GM12891 (cell line): ENCODE measurements at regions not wholly inside any gene's neighbourhood (a gene's known extent, or its start where the extent isn't known, plus 50 kb on each side); places are given as distances from the start of the nearest gene placed in this dataset.

Experiments used
- DNase-seq: peaks from one replicate; pipeline ENCODE4 v3.0.0; 2011; ENCODE audit warnings: low spot score; ENCODE audit not compliant: insufficient read length
- FAIRE-seq: peaks from 2 replicates; lab custom pipeline; 2011; peaks lifted over from hg19 to GRCh38; lab: Jason Lieb, UNC
- PAX5 ChIP-seq: IDR thresholded peaks from 2 replicates; pipeline ENCODE4 v1.6.1; 2011; ENCODE audit warnings: low read length, moderate library complexity, mild to moderate bottlenecking; ENCODE audit not compliant: insufficient read depth, severe bottlenecking
- POLR2A ChIP-seq: IDR thresholded peaks from 2 replicates; pipeline ENCODE4 v1.6.1; 2011; ENCODE audit warnings: low read depth, low read length, control low read depth
- POLR2AphosphoS5 ChIP-seq: IDR thresholded peaks from 2 replicates; pipeline ENCODE4 v1.6.1; 2011; ENCODE audit warnings: low read depth, low read length, control low read depth
- POU2F2 ChIP-seq: IDR thresholded peaks from 2 replicates; pipeline ENCODE4 v1.6.1; 2011; ENCODE audit warnings: low read depth, mild to moderate bottlenecking, control low read depth, low read length, moderate library complexity
- SPI1 ChIP-seq: IDR thresholded peaks from 2 replicates; pipeline ENCODE4 v1.6.1; 2011; ENCODE audit warnings: low read depth, low read length, control low read depth
- TAF1 ChIP-seq: IDR thresholded peaks from 2 replicates; pipeline ENCODE4 v1.6.1; 2011; ENCODE audit warnings: low read depth, low read length, control low read depth

DNA sequence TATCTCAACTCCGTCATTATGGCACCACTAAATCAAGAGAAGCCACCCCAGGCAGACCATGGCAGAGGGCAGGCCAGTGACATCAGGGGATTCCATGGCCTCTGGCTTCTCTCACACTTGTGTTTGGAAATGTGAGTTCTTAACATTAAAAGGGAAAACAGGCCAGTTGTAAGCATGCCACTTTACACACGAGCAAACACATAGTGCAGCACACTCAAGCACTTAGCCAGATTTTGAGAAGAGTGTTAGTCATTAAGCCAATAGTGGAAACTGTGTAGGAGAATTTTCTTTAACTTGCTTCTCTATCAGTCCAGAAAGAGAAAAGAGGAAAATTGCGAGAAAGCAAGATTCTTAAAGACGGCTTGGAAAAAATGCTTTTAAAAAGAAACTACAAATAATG is 401.5 kb downstream of the TDRD3 start:
- FAIRE-seq (no peak), DNase-seq (no peak)
- TF ChIP-seq TAF1 (no peak), PAX5 (no peak), SPI1 (no peak), POU2F2 (no peak), POLR2A (no peak), POLR2AphosphoS5 (no peak)

DNA sequence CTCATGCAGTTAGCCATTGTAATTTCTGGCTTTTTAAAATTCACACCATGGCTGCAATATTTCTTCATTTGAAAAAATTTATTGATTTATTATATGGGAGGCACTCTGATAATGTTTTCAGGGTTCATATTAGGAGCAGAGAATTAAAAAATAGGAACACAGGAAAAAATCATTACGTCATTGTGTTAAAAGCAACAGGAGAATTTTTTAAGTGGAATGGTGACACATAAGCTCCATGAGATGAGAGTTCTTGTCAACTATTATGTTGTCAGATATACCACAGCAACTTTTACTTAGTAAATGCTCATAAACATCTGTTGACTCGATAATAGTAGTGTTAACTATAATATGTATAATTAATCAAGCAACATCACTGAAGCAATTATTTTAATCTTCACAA is 400.1 kb downstream of the TDRD3 start:
- DNase-seq, result no peak
- TF ChIP-seq POLR2A (no peak), POU2F2 (no peak), TAF1 (no peak), PAX5 (no peak), POLR2AphosphoS5 (no peak)
- FAIRE-seq, result no peak

GRCh38 chr13:60794751-60795150 is 397.7 kb downstream of the TDRD3 start:
- TF ChIP-seq POLR2A (no peak), PAX5 (no peak), POU2F2 (no peak), TAF1 (no peak), POLR2AphosphoS5 (no peak), SPI1 (no peak)
- DNase-seq, result no peak
- FAIRE-seq, result no peak

- no peak for TF ChIP-seq POLR2A
- DNase-seq (no peak), FAIRE-seq (no peak)
Measured at GRCh38 chr13:60790620-60791019, 393.6 kb downstream of the TDRD3 start.

GRCh38 chr13:60788156-60788829 is 391.3 kb downstream of the TDRD3 start:
- no peak for DNase-seq
- FAIRE-seq, result no peak
- TF ChIP-seq PAX5, result no peak
- no peak for TF ChIP-seq SPI1
- TF ChIP-seq TAF1, result no peak
- no peak for TF ChIP-seq POU2F2
- no peak for TF ChIP-seq POLR2AphosphoS5
- no peak for TF ChIP-seq POLR2A

DNA sequence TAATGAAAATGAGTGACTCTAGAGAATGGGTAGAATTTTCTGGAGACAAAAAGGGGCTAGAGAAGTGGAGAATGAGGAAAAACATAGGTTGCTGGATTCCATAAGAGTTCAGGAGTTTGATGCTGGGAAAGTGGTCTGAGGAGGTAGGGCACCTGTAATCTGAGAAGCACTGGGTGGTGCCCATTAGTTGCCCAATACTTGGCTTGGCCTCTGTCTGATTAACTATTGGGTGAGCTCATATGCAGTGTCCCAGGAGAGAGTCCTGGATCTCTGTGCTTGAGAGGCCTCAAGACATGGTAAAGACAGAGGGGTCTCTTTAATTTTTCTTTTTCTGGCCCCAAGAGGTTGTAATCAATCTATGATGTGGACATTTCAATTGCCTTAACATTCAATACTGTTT is 390.1 kb downstream of the TDRD3 start:
- FAIRE-seq, result no peak
- DNase-seq, result no peak
- no peak for TF ChIP-seq SPI1
- TF ChIP-seq POLR2AphosphoS5, result no peak
- no peak for TF ChIP-seq TAF1

- TF ChIP-seq PAX5 (no peak), TAF1 (no peak), POLR2AphosphoS5 (no peak), POLR2A (no peak), POU2F2 (no peak), SPI1 (no peak)
- DNase-seq, result no peak
- no peak for FAIRE-seq
Measured at GRCh38 chr13:60772726-60773125, 375.7 kb downstream of the TDRD3 start.

- no peak for TF ChIP-seq POLR2A
- TF ChIP-seq POLR2AphosphoS5, result no peak
- no peak for TF ChIP-seq POU2F2
- no peak for TF ChIP-seq PAX5
- TF ChIP-seq TAF1, result no peak
- TF ChIP-seq SPI1, result no peak
- DNase-seq (no peak), FAIRE-seq (no peak)
Measured at GRCh38 chr13:60765700-60766411, 368.8 kb downstream of the TDRD3 start.

DNA sequence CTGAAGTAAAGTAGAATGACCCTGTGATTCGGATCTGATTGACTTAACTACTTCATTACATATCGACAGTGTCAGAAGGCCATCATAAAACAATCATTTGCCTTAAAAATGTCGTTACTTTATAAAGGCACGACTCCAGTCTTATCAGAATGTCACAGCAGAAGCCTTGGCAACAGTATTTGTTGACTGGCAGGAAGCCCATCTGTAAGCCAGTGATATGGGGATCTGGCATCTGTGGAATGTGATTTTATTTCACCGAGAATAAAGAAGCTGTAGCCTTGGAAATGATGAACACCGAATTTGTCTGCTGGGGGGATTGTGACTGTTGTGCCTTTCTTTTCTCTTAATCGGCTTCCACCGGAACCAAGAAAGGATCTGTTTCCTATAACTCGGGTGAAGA is 362.5 kb downstream of the TDRD3 start:
- FAIRE-seq, result no peak
- no peak for DNase-seq
- no peak for TF ChIP-seq POLR2A
- no peak for TF ChIP-seq SPI1
- TF ChIP-seq TAF1, result no peak
- TF ChIP-seq POLR2AphosphoS5, result no peak
- TF ChIP-seq POU2F2, result no peak
- no peak for TF ChIP-seq PAX5

GRCh38 chr13:60758637-60759036 is 361.6 kb downstream of the TDRD3 start:
- FAIRE-seq (no peak), DNase-seq (no peak)
- TF ChIP-seq POLR2AphosphoS5 (no peak), POU2F2 (no peak), SPI1 (no peak), PAX5 (no peak), POLR2A (no peak)

DNA sequence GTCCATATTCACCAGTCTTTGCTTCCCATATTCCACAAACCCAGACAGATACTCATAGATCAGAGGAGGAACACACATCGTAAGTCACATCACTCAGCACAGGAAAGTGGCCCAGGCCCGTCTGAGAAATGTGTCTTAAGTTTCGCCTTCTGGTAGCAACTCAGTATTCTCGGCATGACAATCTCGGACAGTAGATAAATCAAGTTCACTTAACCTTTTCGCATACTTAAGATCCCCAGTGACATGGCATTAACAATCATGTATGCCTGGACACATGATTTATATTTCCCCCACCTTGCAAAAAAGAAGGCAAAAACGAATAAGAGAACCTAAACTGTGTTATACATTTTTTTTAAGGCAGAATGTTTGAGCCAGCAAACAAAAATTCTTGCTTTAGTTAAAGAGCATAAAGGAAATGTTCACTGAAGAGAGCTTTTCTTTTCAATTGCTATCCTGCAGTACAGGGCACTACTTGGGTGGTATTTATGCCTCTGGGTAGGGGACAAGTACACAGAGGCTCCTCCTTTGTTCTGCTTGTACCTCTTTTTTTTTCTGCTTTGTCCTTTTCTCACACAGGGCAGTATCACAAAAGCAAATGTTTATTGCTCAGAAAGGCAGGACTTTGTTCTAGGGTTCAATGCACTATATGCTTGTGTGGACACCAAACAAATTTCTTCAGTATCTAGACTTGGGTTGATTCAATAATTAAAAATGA is 360.6 kb downstream of the TDRD3 start:
- TF ChIP-seq SPI1 (no peak), POLR2AphosphoS5 (no peak), POU2F2 (no peak), POLR2A (no peak), PAX5 (no peak), TAF1 (no peak)
- no peak for DNase-seq
- no peak for FAIRE-seq
